DMS53 (cell line): ENCODE measurements at regions not wholly inside any gene's neighbourhood (a gene's known extent, or its start where the extent isn't known, plus 50 kb on each side); places are given as distances from the start of the nearest gene placed in this dataset.

Source experiments
- DNase-seq: peaks from one replicate; lab custom pipeline; 2025; lab: John Stamatoyannopoulos, UW

- no peak for DNase-seq
Measured at GRCh38 chr9:93829271-93830011, 125.7 kb downstream of the BARX1 start.

DNA sequence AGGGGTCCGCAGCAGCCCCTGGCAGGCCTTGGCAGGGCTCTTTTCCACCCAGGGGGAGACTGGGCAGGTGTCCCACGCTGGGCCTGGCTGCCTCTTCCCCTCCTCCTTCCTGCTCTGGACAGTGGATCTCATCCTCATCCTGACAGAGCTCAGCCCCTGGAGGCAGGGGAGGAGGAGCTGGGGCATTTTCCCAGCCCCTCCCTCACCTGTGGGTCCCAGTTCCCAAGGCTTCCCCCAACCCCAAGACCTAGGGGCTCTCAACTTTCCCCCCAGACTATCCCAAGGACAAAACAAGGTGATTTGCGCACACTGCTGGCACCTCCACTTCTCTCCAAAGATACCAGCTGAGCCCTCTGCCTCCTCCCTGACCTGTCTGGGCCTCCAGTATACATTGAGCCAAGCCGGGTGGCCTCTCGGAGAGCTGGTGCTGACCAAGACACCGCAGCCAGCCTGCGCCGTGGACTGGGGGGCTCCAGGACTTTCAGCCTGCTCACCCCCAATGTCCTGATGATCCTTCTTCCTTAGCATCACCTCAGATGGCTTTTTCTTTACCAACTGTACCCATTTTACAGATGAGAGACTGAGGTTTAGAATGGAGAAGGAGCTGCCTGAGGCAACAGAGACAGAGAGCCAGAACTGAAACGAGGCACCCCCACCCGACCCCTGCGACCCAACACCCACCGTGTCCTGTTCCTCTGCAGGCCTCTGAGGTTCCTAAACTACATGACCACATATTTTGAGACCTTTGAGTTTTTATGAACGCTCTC, 126.6 kb downstream of the BARX1 start:
- peak; percentile 45 for DNase-seq

GRCh38 chr9:93827545-93828330, 127.4 kb downstream of the BARX1 start:
- DNase-seq = peak; percentile 81

GRCh38 chr9:93826905-93827544, 128.1 kb downstream of the BARX1 start:
- no peak for DNase-seq

GRCh38 chr9:93826209-93826608, 128.9 kb downstream of the BARX1 start:
- DNase-seq = no peak

DNA sequence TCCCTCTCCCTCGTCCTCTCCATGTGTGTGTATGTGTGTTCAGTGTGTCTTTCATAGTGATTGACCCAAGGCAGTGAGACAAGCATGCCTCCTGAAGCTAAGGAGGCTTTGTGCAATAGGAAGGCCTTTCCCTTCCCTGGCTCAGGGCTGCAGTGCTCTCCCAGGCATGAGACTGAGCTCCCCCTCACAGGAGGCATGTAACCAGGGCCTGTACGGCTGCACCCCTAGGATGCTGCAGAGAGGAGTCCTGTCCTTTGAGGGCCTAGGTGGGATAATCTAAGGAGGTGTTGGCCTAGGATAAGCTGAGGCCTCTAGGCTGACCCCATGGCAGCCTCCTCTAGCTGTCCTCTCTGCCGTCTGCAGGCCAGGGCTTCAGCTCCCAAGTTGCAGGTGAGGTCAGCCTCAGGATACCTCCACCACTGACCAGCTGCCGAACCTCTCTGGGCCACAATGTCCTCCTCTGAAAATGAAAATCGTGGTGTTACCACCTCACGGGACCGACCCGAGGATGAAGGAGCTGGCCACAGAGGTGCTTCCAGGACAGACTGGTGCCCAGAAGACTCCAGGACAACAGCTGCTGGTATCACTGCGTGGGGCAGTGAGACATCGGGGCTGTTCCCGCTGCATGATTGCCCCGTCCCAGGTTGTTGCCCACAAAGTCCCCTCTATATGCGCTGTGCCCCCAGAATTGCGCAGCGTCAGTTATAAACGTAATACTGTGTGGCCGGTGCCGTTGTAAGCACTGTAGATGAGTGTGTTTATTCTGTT, 129.6 kb downstream of the BARX1 start:
- no peak for DNase-seq

DNA sequence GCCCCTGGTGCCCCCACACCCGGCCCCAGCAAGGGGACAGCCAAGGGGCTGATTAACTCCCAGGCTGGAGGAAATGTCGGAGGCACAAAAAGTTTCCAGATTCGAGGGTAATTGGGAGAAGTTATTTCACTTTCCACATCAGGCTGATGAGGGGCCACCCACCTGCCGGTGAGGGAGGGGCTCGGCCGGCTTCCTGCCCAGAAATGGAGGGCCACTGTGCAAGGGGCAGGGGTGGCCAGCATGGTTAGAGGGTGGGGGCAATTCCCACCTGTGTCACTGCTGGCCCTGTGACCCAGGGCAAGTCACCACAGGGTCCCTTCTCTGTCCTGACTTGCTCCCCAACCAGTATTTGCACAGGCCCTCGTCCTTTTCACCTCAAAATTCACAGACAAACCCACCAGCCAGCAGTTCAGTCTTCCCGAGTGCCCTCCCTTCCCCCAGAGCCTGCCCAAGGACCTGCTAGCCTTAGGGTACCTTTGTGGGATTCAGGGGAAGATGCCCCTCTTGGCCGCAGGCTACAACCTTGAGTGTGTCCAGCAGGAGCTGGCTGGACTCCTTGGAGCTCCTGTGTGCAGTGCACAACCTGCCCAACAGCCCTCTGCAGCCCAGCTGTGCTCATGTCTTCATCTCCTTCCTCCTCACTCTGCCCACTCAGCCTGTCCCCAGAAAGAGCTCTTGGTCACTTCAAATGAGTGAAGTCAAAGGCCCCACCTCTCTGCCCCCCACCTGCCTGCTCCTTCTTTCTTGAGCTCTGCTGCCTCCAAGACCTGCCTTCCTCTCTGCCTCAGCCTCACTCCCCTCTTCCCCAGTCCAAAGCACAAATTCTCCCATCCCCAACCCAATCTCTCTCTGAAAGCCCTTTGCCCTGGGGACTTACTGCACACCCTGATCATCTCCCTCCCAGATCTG, 130.5 kb downstream of the BARX1 start:
- DNase-seq = no peak

- no peak for DNase-seq
Measured at GRCh38 chr9:93823245-93824072, 131.7 kb downstream of the BARX1 start.

DNA sequence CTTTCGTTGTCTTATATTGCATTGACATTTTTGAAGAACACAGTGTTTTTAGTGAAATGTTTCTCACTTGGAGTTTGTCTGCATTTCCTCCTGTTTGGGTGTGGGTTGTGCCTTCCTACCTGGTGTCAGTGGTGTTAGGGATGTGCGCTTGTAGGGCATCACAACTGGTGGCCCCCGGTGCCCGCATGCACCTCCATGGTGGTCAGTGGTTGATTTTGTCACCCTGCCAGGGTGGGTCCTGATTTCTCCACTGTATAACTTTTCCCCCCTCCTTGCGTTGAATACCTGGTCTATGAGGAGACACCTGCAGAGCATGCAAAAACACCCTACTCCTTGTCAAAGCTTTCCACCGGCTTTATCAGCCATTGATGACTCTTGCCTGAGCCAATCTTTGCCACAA, 132.9 kb downstream of the BARX1 start:
- DNase-seq = no peak

- DNase-seq = no peak
Measured at GRCh38 chr9:93821307-93821703, 133.8 kb downstream of the BARX1 start.

DNA sequence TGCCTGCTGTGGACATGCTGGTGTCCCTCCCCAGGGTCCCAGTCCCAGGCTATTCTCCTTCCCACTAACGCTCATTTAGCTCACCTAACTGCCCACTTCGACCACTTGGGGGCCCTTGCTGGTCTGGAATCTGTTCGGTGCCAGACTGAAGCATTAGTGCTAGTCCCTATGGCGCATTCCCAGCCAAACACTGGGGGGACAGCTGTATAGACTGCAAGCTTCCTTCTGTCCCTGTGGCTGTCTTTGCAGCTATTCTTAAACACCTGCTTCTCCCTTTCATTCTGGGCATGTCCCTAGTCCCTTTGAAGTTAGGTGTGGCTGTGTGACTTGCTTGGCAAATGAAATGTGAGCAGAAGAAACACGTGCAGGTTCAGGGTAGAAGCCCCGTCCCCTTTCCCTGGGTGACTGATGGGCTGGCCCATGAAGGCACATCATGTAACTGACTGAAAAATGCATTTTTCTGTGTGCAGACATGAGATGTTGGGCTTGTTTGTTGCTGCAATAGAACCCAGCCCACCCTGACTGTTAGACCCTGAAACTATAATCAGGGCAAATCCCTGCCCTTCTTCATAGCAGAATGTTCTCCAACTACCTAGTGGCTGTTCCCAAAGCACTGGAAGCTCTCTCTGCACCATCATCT, 134.4 kb downstream of the BARX1 start:
- DNase-seq = peak; percentile 27

DNA sequence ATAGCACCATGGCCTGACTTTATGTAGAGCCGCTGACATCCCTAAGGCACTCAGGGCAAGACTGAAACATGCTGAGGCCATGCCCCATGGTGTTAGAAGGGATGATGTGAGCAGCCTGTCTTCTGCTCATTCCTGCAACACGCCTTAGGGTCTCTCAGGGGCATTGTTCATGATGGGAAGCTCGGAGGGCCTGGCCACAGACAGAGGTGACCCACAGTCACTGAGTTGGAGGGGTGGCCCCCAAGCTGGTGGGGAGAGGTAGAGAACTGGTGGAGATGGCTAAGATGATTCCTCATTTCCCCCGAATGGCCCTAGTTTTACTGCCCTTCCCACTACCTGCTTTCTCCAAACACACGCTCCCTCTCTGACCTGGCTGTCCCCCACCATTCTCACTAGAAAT, 135.2 kb downstream of the BARX1 start:
- DNase-seq = no peak

GRCh38 chr9:93818827-93819472, 136.2 kb downstream of the BARX1 start:
- no peak for DNase-seq

GRCh38 chr9:93818237-93818636, 136.9 kb downstream of the BARX1 start:
- DNase-seq = no peak

- DNase-seq = no peak
Measured at GRCh38 chr9:93815677-93816076, 139.5 kb downstream of the BARX1 start.

DNA sequence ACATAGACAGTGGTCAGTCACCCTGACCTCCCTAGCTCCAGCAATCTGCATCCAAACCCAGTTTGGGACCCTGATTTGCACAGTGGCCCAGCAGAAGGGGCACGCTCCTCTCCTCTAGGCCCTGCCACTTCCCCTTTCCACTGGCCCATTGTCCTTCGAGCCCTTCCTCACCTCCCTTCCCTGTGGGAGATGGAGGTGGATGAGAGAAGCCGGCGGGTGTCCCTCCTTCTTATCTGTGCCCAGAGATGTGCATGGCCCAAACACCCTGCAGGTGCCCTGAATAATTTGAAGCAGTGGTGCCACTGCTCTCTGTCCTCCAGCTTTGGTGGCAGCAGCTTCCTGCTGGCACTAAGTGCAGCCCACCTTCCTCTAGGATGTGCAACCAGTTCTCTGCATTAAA, 140.0 kb downstream of the BARX1 start:
- DNase-seq = no peak

DNA sequence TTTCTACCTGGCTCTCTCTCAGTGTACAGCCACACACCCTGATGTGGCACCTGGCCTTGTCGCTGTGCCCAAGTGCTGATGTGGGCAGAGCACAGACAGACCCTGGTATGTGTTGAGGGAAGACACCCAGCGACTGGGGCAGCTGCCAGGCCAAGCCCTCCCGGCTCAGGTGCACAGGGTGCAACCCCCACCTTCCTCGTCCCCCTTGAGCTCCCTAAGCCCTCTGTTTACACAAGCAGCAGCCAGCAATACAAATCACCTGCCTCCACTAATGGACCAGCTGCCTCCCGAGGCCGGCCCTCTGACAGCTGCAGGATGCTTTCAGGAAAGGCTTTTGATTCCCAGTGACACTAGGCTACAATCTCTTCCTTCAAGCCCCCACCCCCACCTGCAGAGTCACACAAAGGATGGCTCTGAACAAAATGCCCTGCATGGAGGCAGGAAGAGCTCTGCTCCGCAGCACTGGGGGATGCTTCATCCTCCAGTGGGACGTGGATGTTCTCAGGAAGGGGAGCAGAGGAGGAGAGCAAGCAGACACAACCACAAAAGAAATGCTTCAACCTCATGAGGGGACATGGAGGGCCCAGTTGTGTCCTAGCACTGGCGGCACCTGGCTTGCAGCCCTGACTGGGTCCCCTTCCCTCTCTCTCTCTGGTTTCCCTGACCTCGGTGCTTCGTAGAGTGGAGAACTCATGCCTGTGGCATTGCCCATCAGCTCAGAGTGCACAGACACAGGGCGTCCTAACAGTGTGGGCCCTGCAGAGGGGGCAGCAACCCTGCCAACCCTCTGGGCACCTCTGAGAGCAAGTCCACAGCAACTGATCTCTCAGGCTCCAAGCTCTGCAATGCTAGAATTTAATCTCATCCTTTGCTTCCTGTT, 140.8 kb downstream of the BARX1 start:
- peak; percentile 98 for DNase-seq
